ENCODE measurements at regions not wholly inside any gene's neighbourhood (a gene's known extent, or its start where the extent isn't known, plus 50 kb on each side); places are given as distances from the start of the nearest gene placed in this dataset.

DNA sequence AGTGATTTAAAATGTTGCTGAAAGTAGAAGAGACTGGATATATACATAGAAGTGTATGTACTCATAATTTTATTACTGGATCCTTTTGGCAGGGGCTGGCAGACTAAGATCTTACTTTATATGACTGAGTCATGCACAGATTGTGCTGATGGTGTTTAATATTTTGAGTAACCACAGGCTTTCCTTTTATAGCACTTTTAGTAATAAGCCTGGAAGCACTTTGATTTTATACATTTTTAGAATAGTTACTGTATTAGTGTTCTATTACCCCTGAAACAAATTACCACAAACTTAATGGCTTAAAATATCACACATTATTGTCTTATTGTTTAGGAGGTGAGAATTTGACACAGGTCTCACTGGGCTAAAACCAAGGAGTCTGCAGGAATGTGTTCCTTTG is 113.4 kb upstream of the CDH8 start:
- Mint-ChIP-seq H3K27me3 (ENCODE audit: insufficient read depth) (no peaks in the 10 kb centered on the region; the same call in 1 of the 2 replicates), H3K4me3 (no peak overlapping the region), H3K36me3 (ENCODE audit: low read depth) (no peaks in the 10 kb centered on the region), H3K27ac (no peak overlapping the region), H3K4me1 (ENCODE audit: low read depth) (no peaks in the 10 kb centered on the region), H3K9me3 (peaks cover 49% of the 10 kb centered on the region)
- no peak for TF ChIP-seq CTCF (IDR thresholded peaks at IDR 0.05)
- DNase-seq = no peak

GRCh38 chr16:62137996-62138395 is 101.8 kb upstream of the CDH8 start:
- no peaks in the 10 kb centered on the region for H3K27me3 Mint-ChIP-seq (ENCODE audit: insufficient read depth)
- no peak overlapping the region for H3K27ac Mint-ChIP-seq
- DNase-seq = no peak
- TF ChIP-seq CTCF (IDR thresholded peaks at IDR 0.05) = no peak
- peaks cover 21% of the 10 kb centered on the region for H3K9me3 Mint-ChIP-seq
- H3K36me3 Mint-ChIP-seq (ENCODE audit: low read depth) = no peaks in the 10 kb centered on the region
- H3K4me1 Mint-ChIP-seq (ENCODE audit: low read depth) = no peaks in the 10 kb centered on the region
- no peak overlapping the region for H3K4me3 Mint-ChIP-seq

- no peaks in the 10 kb centered on the region for H3K4me1 Mint-ChIP-seq (ENCODE audit: low read depth)
- DNase-seq = no peak
- no peak for TF ChIP-seq CTCF (IDR thresholded peaks at IDR 0.05)
- no peak overlapping the region for H3K27ac Mint-ChIP-seq
- no peaks in the 10 kb centered on the region; the same call in 1 of the 2 replicates for H3K27me3 Mint-ChIP-seq (ENCODE audit: insufficient read depth)
- peaks cover 31% of the 10 kb centered on the region for H3K9me3 Mint-ChIP-seq
- no peak overlapping the region for H3K4me3 Mint-ChIP-seq
- H3K36me3 Mint-ChIP-seq (ENCODE audit: low read depth) = peaks cover 5% of the 10 kb centered on the region; the same call in 1 of the 2 replicates
These were observed 99.7 kb upstream of the CDH8 start for GRCh38 chr16:62135911-62136310.

- Mint-ChIP-seq H3K9me3 (peaks cover 28% of the 10 kb centered on the region), H3K4me1 (ENCODE audit: low read depth) (no peaks in the 10 kb centered on the region), H3K36me3 (ENCODE audit: low read depth) (peaks cover 5% of the 10 kb centered on the region; the same call in 1 of the 2 replicates), H3K4me3 (no peak overlapping the region), H3K27ac (no peak overlapping the region), H3K27me3 (ENCODE audit: insufficient read depth) (no peaks in the 10 kb centered on the region; the same call in 1 of the 2 replicates)
- no peak for TF ChIP-seq CTCF (IDR thresholded peaks at IDR 0.05)
- no peak for DNase-seq
These were observed 99.2 kb upstream of the CDH8 start for GRCh38 chr16:62135446-62135845.

DNA sequence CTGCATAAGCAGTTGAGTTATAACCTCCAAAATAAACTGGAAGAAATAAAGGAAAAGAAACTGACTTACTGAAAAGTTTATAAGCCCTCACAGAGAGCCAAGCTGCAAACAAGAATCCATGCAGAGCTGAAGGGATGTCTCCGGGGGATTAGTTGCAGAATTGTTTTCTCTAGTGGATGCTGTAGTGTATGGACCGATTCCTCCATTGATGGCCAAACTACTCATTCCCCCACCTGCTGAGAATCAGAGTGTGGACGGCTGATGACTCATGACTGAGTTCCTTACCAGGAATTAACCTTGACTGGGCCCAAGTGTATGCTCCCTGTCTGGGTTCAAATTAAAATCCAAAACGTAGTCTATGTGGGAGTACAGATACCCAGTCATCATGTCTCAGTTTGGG is 93.9 kb upstream of the CDH8 start:
- no peak for DNase-seq
- H3K9me3 Mint-ChIP-seq = peaks cover 22% of the 10 kb centered on the region
- peaks cover 5% of the 10 kb centered on the region; the same call in 1 of the 2 replicates for H3K36me3 Mint-ChIP-seq (ENCODE audit: low read depth)
- H3K4me1 Mint-ChIP-seq (ENCODE audit: low read depth) = no peaks in the 10 kb centered on the region
- H3K27me3 Mint-ChIP-seq (ENCODE audit: insufficient read depth) = no peaks in the 10 kb centered on the region; the same call in 1 of the 2 replicates
- H3K4me3 Mint-ChIP-seq = no peak overlapping the region
- H3K27ac Mint-ChIP-seq = no peak overlapping the region
- TF ChIP-seq CTCF (IDR thresholded peaks at IDR 0.05) = no peak

GRCh38 chr16:62105244-62105643 is 69.0 kb upstream of the CDH8 start:
- H3K27me3 Mint-ChIP-seq (ENCODE audit: insufficient read depth) = no peaks in the 10 kb centered on the region; the same call in 1 of the 2 replicates
- H3K36me3 Mint-ChIP-seq (ENCODE audit: low read depth) = no peaks in the 10 kb centered on the region
- no peak for TF ChIP-seq CTCF (IDR thresholded peaks at IDR 0.05)
- DNase-seq = no peak
- no peak overlapping the region for H3K4me3 Mint-ChIP-seq
- peaks cover 45% of the 10 kb centered on the region for H3K9me3 Mint-ChIP-seq
- no peak overlapping the region for H3K27ac Mint-ChIP-seq
- no peaks in the 10 kb centered on the region for H3K4me1 Mint-ChIP-seq (ENCODE audit: low read depth)

Data from HFFc6 (cell line).